HepG2 (cell line): ENCODE measurements at regions not wholly inside any gene's neighbourhood (a gene's known extent, or its start where the extent isn't known, plus 50 kb on each side); places are given as distances from the start of the nearest gene placed in this dataset.

Experiments used
- CC2D1A ChIP-seq: sonication (generic); formaldehyde crosslinking; IDR thresholded peaks from 2 replicates; pipeline ENCODE4 v1.8.1; 2023; ENCODE audit warnings: mild to moderate bottlenecking, missing genetic modification reagents
- POLR2A ChIP-seq, 2 experiments: IDR thresholded peaks; 2 replicates each; pipeline ENCODE4 v1.6.1; 2011; ENCODE audit warnings: low read depth in 2 of 2, low read length in 2 of 2, mild to moderate bottlenecking in 1 of 2, moderate library complexity in 1 of 2; ENCODE audit not compliant: insufficient read depth in 1 of 2
- TEAD2 ChIP-seq: sonication (generic); formaldehyde crosslinking; IDR thresholded peaks from 2 replicates; pipeline ENCODE4 v1.9.0; 2021; ENCODE audit warnings: missing genetic modification reagents
- ZNF724P ChIP-seq: sonication (generic); formaldehyde crosslinking; IDR thresholded peaks from 2 replicates; pipeline ENCODE4 v1.8.0; 2022; ENCODE audit warnings: missing genetic modification reagents, borderline replicate concordance
- TF ChIP-seq, protein P1 (sequence below): sonication (generic); formaldehyde crosslinking; IDR thresholded peaks from 2 replicates; pipeline ENCODE4 v1.4.0; 2020; ENCODE audit warnings: missing genetic modification reagents

DNA sequence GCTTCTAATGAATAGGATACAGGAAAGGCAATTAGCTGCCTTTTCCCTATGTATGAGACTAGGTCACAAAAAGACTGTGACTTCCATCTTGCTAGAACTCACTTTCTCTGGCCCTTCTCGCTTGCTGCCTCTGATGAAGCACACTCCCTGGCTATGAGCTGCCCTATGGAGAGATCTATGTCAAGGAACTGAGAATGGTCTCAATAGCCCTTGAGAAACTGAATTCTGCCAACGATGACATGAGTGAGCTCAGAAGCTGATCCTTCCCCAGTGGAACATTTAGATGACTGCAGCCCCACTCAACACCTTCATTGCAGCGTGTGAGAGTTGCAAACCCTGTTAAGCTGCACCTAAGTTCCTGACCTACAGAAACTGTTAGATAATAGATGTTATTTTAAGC, 309.8 kb downstream of the COG6 start:
- TF ChIP-seq CC2D1A, result no peak
- TF ChIP-seq, protein P1, sequence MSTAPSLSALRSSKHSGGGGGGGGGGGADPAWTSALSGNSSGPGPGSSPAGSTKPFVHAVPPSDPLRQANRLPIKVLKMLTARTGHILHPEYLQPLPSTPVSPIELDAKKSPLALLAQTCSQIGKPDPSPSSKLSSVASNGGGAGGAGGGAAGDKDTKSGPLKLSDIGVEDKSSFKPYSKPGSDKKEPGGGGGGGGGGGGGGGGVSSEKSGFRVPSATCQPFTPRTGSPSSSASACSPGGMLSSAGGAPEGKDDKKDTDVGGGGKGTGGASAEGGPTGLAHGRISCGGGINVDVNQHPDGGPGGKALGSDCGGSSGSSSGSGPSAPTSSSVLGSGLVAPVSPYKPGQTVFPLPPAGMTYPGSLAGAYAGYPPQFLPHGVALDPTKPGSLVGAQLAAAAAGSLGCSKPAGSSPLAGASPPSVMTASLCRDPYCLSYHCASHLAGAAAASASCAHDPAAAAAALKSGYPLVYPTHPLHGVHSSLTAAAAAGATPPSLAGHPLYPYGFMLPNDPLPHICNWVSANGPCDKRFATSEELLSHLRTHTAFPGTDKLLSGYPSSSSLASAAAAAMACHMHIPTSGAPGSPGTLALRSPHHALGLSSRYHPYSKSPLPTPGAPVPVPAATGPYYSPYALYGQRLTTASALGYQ (CRISPR knock-in tag), result no peak
- TF ChIP-seq TEAD2, result no peak
- TF ChIP-seq POLR2A (IDR thresholded peaks at IDR 0.05; ENCODE audit: insufficient read depth in 1 of 2, low read depth in 2 of 2, low read length in 2 of 2), result no peak
- TF ChIP-seq ZNF724P (CRISPR knock-in tag), result no peak
